HCT116 (cell line): ENCODE measurements at regions not wholly inside any gene's neighbourhood (a gene's known extent, or its start where the extent isn't known, plus 50 kb on each side); places are given as distances from the start of the nearest gene placed in this dataset.

Experiments used
- ATAC-seq: fragments of 200-7000 bp; cut with Tn5 transposase; 2 replicates; pipeline ENCODE4 v1.9.1; 2020; ENCODE audit warnings: mild to moderate bottlenecking, moderate library complexity
- BruUV-seq: library from RNA; stranded (reverse); fragments of 400-500 nt; replicated peaks from 2 replicates; lab custom pipeline; 2021; lab: Mats Ljungman, UMichigan
- CTCF ChIA-PET: fragments of 300-600 bp; sonication (Branson Sonifier 250); formaldehyde crosslinking; loops from one replicate; lab custom pipeline; 2021; ENCODE audit warnings: antibody characterized with exemption; lab: Charles Lee
- POLR2A ChIA-PET: fragments of 300-600, 350-600 bp; sonication (Branson Sonifier 250); formaldehyde crosslinking; loops from one replicate; lab custom pipeline; 2021; ENCODE audit warnings: antibody characterized with exemption; lab: Charles Lee
- RAD21 ChIA-PET, 2 experiments: fragments of 300-600 bp; sonication (Branson Sonifier 250); formaldehyde crosslinking; loops; one replicate each; lab custom pipeline; 2023; ENCODE audit warnings: low total read pairs in 2 of 2; ENCODE audit not compliant: uncharacterized antibody in 2 of 2, unreplicated experiment in 2 of 2, low non-redundant PET in 1 of 2; lab: Charles Lee
- DNase-seq: peaks from one replicate; pipeline ENCODE4 v3.0.0-alpha.2; 2010; ENCODE audit warnings: low read depth, low spot score
- H2AFZ ChIP-seq: fragments of 200-600 bp; shearing (Covaris generic), sonication (generic); 2 replicates; pipeline ENCODE4 v1.6.1; 2017; ENCODE audit warnings: low read depth, mixed run types, mixed read lengths, antibody characterized with exemption, low read length; ENCODE audit not compliant: poor library complexity, severe bottlenecking
- H3K27ac ChIP-seq: 2 replicates; pipeline ENCODE4 v1.5.1; 2012; ENCODE audit warnings: low read depth, low read length
- H3K27me3 ChIP-seq: fragments of 200-600 bp; sonication (generic); 2 replicates; pipeline ENCODE4 v1.6.1; 2016; ENCODE audit warnings: mixed run types, low read length, mixed read lengths; ENCODE audit not compliant: insufficient read depth
- H3K36me3 ChIP-seq, 2 experiments: fragments of 200-500 bp in 1 of 2; fragments of 200-600 bp in 1 of 2; sonication (Bioruptor generic) in 1 of 2; sonication (generic) in 1 of 2; 2 replicates each; pipeline versions ENCODE4 v1.5.1 to v1.6.1; 2014 to 2016; ENCODE audit warnings: low read length in 2 of 2, inconsistent platforms in 1 of 2, mixed read lengths in 1 of 2, mixed run types in 1 of 2; ENCODE audit not compliant: insufficient read depth in 2 of 2, control insufficient read depth in 1 of 2
- H3K4me1 ChIP-seq, 2 experiments: fragments of 200-600 bp in 1 of 2; sonication (generic) in 1 of 2; 2 replicates each; pipeline versions ENCODE4 v1.5.1 to v1.6.1; 2012 to 2017; ENCODE audit warnings: low read length in 2 of 2, inconsistent platforms in 1 of 2, mild to moderate bottlenecking in 1 of 2, mixed read lengths in 1 of 2, mixed run types in 1 of 2, moderate library complexity in 1 of 2; ENCODE audit not compliant: insufficient read depth in 2 of 2, control insufficient read depth in 1 of 2
- H3K4me2 ChIP-seq: fragments of 200-600 bp; sonication (generic); 2 replicates; pipeline ENCODE4 v1.6.1; 2017; ENCODE audit warnings: mixed run types, low read length, mixed read lengths
- H3K4me3 ChIP-seq, 2 experiments: fragments of 200-600 bp in 1 of 2; sonication (generic) in 1 of 2; replicated peaks in 1 of 2; 2 replicates each; pipeline ENCODE4 v1.5.1; 2011 to 2016; ENCODE audit warnings: low read length in 2 of 2, control low read depth in 1 of 2, low read depth in 1 of 2, mild to moderate bottlenecking in 1 of 2, mixed read lengths in 1 of 2, mixed run types in 1 of 2
- H3K79me2 ChIP-seq: fragments of 200-600 bp; sonication (generic); 2 replicates; pipeline ENCODE4 v1.6.1; 2017; ENCODE audit warnings: mild to moderate bottlenecking, mixed run types, low read length, moderate library complexity, mixed read lengths; ENCODE audit not compliant: insufficient read depth
- H3K9ac ChIP-seq: fragments of 200-600 bp; sonication (generic); 2 replicates; pipeline ENCODE4 v1.6.1; 2016; ENCODE audit warnings: low read length, mixed read lengths
- H3K9me2 ChIP-seq: fragments of 200-600 bp; sonication (generic), shearing (Covaris generic); 2 replicates; pipeline ENCODE4 v1.6.1; 2017; ENCODE audit warnings: mixed run types, mild to moderate bottlenecking, moderate library complexity; ENCODE audit not compliant: insufficient read depth
- H3K9me3 ChIP-seq, 2 experiments: fragments of 200-500 bp in 1 of 2; fragments of 200-600 bp in 1 of 2; sonication (Bioruptor generic) in 1 of 2; sonication (generic) in 1 of 2; 2 replicates each; pipeline ENCODE4 v1.6.1; 2014 to 2017; ENCODE audit warnings: low read length in 2 of 2, mixed read lengths in 2 of 2, inconsistent platforms in 1 of 2, low read depth in 1 of 2, mild to moderate bottlenecking in 1 of 2, mixed run types in 1 of 2, moderate library complexity in 1 of 2; ENCODE audit not compliant: control insufficient read depth in 1 of 2, insufficient read depth in 1 of 2
- H4K20me1 ChIP-seq: fragments of 200-600 bp; sonication (generic), shearing (Covaris generic); 2 replicates; pipeline ENCODE4 v1.6.1; 2017; ENCODE audit warnings: mixed run types, mild to moderate bottlenecking, moderate library complexity; ENCODE audit not compliant: insufficient read depth
- CBX3 ChIP-seq: IDR thresholded peaks from 2 replicates; pipeline ENCODE4 v1.6.1; 2012; ENCODE audit warnings: low read depth
- CEBPB ChIP-seq: IDR thresholded peaks from 2 replicates; pipeline ENCODE4 v1.6.1; 2012; ENCODE audit warnings: low read depth
- ELF1 ChIP-seq: IDR thresholded peaks from 2 replicates; pipeline ENCODE4 v1.6.1; 2012; ENCODE audit warnings: low read depth, borderline replicate concordance
- EZH2 ChIP-seq: fragments of 200-600 bp; sonication (generic); IDR thresholded peaks from 2 replicates; pipeline ENCODE4 v1.6.1; 2017; ENCODE audit warnings: antibody characterized with exemption, mixed run types
- EZH2phosphoT487 ChIP-seq: fragments of 200-600 bp; IDR thresholded peaks from 2 replicates; pipeline ENCODE4 v1.6.1; 2018; ENCODE audit warnings: antibody characterized with exemption, borderline replicate concordance
- RAD21 ChIP-seq: IDR thresholded peaks from 2 replicates; pipeline ENCODE4 v1.6.1; 2012; ENCODE audit warnings: low read depth, mild to moderate bottlenecking
- SRF ChIP-seq: IDR thresholded peaks from 2 replicates; pipeline ENCODE4 v1.6.1; 2012; ENCODE audit warnings: low read depth
- ZFX ChIP-seq: fragments of 450-650 bp; IDR thresholded peaks from 2 replicates; pipeline ENCODE4 v1.6.1; 2017
- ZNF274 ChIP-seq: fragments of 200-500 bp; sonication (Bioruptor generic); IDR thresholded peaks from 2 replicates; pipeline ENCODE4 v1.6.1; 2014; ENCODE audit warnings: mild to moderate bottlenecking, low read depth, low read length, inconsistent platforms
- intact Hi-C: fragments of 100-400 bp; cut with micrococcal nuclease; formaldehyde crosslinking; loops from 2 replicates; pipeline ENCODE4 v1.10.0; 2022
- TF ChIP-seq, protein P1 (sequence below): IDR thresholded peaks from 2 replicates; pipeline ENCODE4 v1.6.1; 2011; ENCODE audit warnings: mild to moderate bottlenecking, low read length, moderate library complexity; ENCODE audit not compliant: insufficient replicate concordance; ENCODE audit errors: extremely low read depth
- TF ChIP-seq, protein P2 (sequence below), 3 experiments: fragments of 200-600 bp in 1 of 3; sonication (generic) in 1 of 3; IDR thresholded peaks in 2 of 3; conservative IDR thresholded peaks in 1 of 3; 2 replicates each; pipeline ENCODE4 v1.5.1; 2012 to 2017; ENCODE audit warnings: low read depth in 2 of 3, low read length in 2 of 3, antibody characterized with exemption in 1 of 3, borderline replicate concordance in 1 of 3, control low read depth in 1 of 3, mild to moderate bottlenecking in 1 of 3, mixed read lengths in 1 of 3, mixed run types in 1 of 3, moderate library complexity in 1 of 3; ENCODE audit not compliant: insufficient read depth in 1 of 3

DNA sequence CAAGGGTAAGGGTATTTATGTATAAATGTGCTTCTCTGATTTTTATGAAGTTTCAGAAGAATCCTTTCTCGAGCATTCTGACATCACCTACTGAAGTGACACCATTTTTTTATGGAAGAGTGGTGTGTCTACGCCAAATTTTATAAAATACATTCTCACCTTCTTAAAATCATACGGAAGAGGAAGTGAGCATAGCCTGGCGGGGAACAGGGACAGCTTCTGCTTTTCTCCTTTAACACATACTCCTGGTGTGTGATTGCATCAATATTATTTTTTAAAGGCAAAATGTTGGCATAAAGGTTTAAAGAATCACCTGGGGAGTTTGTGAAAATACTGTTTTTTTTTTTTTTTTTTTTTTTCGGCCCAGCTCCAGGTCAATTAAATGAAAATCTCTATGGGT is 733.6 kb upstream of the MAN1A1 start:
- Histone ChIP-seq H3K9ac (no peak overlapping the region), H3K4me2 (no peak overlapping the region), H3K27ac (no peak overlapping the region), H3K4me3 (no peak overlapping the region), H3K79me2 (no peaks in the 10 kb centered on the region), H3K9me3 (no peaks in the 10 kb centered on the region), H4K20me1 (no peaks in the 10 kb centered on the region), H2AFZ (no peak overlapping the region), H3K27me3 (no peaks in the 10 kb centered on the region), H3K4me1 (no peaks in the 10 kb centered on the region), H3K9me2 (no peaks in the 10 kb centered on the region), H3K36me3 (no peaks in the 10 kb centered on the region)
- POLR2A ChIA-PET = no interaction called here
- CTCF ChIA-PET = no interaction called here
- ATAC-seq (no peak), DNase-seq (no peak)
- RAD21 ChIA-PET = no interaction called here
- BruUV-seq = no TSS peak
- intact Hi-C loops = no loop called here
- TF ChIP-seq, protein P1, sequence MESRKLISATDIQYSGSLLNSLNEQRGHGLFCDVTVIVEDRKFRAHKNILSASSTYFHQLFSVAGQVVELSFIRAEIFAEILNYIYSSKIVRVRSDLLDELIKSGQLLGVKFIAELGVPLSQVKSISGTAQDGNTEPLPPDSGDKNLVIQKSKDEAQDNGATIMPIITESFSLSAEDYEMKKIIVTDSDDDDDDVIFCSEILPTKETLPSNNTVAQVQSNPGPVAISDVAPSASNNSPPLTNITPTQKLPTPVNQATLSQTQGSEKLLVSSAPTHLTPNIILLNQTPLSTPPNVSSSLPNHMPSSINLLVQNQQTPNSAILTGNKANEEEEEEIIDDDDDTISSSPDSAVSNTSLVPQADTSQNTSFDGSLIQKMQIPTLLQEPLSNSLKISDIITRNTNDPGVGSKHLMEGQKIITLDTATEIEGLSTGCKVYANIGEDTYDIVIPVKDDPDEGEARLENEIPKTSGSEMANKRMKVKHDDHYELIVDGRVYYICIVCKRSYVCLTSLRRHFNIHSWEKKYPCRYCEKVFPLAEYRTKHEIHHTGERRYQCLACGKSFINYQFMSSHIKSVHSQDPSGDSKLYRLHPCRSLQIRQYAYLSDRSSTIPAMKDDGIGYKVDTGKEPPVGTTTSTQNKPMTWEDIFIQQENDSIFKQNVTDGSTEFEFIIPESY = no peak
- no peak for TF ChIP-seq SRF
- TF ChIP-seq ZFX = no peak

DNA sequence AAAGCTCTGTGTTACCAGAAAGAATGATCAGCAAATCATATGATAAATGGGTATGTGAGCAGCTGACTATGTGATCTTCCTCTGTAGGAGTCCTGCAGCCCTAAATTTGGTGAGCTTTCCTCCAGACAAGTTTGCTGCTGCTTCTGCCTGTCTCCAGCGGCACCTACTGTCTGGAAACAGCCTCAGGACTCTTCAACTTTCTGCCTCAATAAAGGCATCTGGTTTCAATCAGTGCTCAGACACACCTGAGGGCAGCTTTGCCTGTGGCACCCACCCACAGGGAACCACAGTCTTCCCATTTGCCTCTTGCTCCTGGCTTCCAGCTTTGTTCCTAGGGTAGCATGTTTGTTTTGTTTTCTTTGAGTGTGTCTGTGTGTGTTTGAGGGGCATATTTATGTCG is 727.9 kb upstream of the MAN1A1 start:
- peak; percentile 82 for TF ChIP-seq RAD21
- TF ChIP-seq CEBPB = no peak
- no peak for TF ChIP-seq EZH2
- no peak for TF ChIP-seq ELF1
- no peak for TF ChIP-seq ZFX
- no peak for TF ChIP-seq CBX3
- TF ChIP-seq ZNF274 = no peak
- TF ChIP-seq EZH2phosphoT487 = no peak
- TF ChIP-seq, protein P2, sequence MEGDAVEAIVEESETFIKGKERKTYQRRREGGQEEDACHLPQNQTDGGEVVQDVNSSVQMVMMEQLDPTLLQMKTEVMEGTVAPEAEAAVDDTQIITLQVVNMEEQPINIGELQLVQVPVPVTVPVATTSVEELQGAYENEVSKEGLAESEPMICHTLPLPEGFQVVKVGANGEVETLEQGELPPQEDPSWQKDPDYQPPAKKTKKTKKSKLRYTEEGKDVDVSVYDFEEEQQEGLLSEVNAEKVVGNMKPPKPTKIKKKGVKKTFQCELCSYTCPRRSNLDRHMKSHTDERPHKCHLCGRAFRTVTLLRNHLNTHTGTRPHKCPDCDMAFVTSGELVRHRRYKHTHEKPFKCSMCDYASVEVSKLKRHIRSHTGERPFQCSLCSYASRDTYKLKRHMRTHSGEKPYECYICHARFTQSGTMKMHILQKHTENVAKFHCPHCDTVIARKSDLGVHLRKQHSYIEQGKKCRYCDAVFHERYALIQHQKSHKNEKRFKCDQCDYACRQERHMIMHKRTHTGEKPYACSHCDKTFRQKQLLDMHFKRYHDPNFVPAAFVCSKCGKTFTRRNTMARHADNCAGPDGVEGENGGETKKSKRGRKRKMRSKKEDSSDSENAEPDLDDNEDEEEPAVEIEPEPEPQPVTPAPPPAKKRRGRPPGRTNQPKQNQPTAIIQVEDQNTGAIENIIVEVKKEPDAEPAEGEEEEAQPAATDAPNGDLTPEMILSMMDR (IDR thresholded peaks at IDR 0.05 in 2 of 3, conservative IDR thresholded peaks at IDR 0.05 in 1 of 3; ENCODE audit: borderline replicate concordance in 1 of 3, insufficient read depth in 1 of 3, low read depth in 2 of 3, low read length in 2 of 3) = peak; percentile 36 to 46 (median 38); a peak in 5 of 6 replicates
- TF ChIP-seq, all 23 proteins: peak for 2
- no peak overlapping the region for H3K4me3 ChIP-seq
- ATAC-seq (peak; percentile 82), DNase-seq (peak; percentile 23)
- H3K36me3 ChIP-seq = no peaks in the 10 kb centered on the region
- peak overlapping the region; percentile 22 for H2AFZ ChIP-seq
- no peaks in the 10 kb centered on the region for H3K9me3 ChIP-seq
- no peak overlapping the region for H3K27ac ChIP-seq
- no peaks in the 10 kb centered on the region; the same call in 1 of the 2 replicates for H3K9me2 ChIP-seq
- no peaks in the 10 kb centered on the region for H3K79me2 ChIP-seq
- no peak overlapping the region for H3K4me2 ChIP-seq
- no peaks in the 10 kb centered on the region for H3K4me1 ChIP-seq
- CTCF ChIA-PET = interaction anchor here (0.9 kb wide), 1 partner anchor 14 kb away, joined by 4 read pairs; no protein-coding TSS in a partner anchor
- POLR2A ChIA-PET = no interaction called here
- intact Hi-C loops = loop anchor here (1.0 to 10.0 kb wide), 2 partner anchors 335 to 723 kb away; no protein-coding TSS in a partner anchor
- no peaks in the 10 kb centered on the region for H4K20me1 ChIP-seq
- no peak overlapping the region for H3K9ac ChIP-seq
- BruUV-seq = no TSS peak
- RAD21 ChIA-PET = interaction anchor here in 1 of 2 experiments (1.1 kb wide), 1 partner anchor 928 kb away, joined by 3 read pairs; no protein-coding TSS in a partner anchor
- H3K27me3 ChIP-seq = no peaks in the 10 kb centered on the region
